Spleen (tissue), 11 donors: ENCODE measurements at regions not wholly inside any gene's neighbourhood (a gene's known extent, or its start where the extent isn't known, plus 50 kb on each side); places are given as distances from the start of the nearest gene placed in this dataset.
"Not testable (repeated sequence)": the region's sequence is repeated elsewhere in the genome, so short reads cannot be mapped to it uniquely, and the experiment has no call there.

Experiments
- DNase-seq: peaks from one replicate; pipeline ENCODE4 v3.0.0-alpha.2; 2020
- H3K27ac ChIP-seq, 8 donors: fragments of 200-600 bp; sonication (generic) in 7 of 8; 1 replicate in 4 of 8; 2 replicates in 4 of 8; pipeline versions ENCODE4 v1.5.0 to v1.8.0; 2016 to 2021; ENCODE audit warnings: inconsistent platforms in 4 of 8, mild to moderate bottlenecking in 4 of 8, moderate library complexity in 1 of 8
- H3K27me3 ChIP-seq, 7 donors: fragments of 200-600 bp; sonication (generic) in 6 of 7; replicated peaks in 1 of 7; 1 replicate in 4 of 7; 2 replicates in 3 of 7; pipeline versions ENCODE4 v1.5.0 to v1.8.0; 2016 to 2021; ENCODE audit warnings: inconsistent platforms in 3 of 7, mild to moderate bottlenecking in 1 of 7
- H3K36me3 ChIP-seq, 6 donors: fragments of 200-600 bp; sonication (generic) in 5 of 6; 1 replicate in 4 of 6; 2 replicates in 2 of 6; pipeline versions ENCODE4 v1.5.0 to v1.8.0; 2016 to 2021; ENCODE audit warnings: inconsistent platforms in 2 of 6
- H3K4me1 ChIP-seq, 6 donors: fragments of 200-600 bp; sonication (generic) in 5 of 6; 1 replicate in 3 of 6; 2 replicates in 3 of 6; pipeline versions ENCODE4 v1.5.0 to v1.8.0; 2016 to 2021; ENCODE audit warnings: inconsistent platforms in 3 of 6
- H3K4me3 ChIP-seq, 8 donors: fragments of 200-600 bp; sonication (generic) in 7 of 8; 1 replicate in 4 of 8; 2 replicates in 4 of 8; pipeline versions ENCODE4 v1.5.0 to v1.8.0; 2016 to 2021; ENCODE audit warnings: inconsistent platforms in 4 of 8, mild to moderate bottlenecking in 4 of 8, moderate library complexity in 2 of 8
- H3K9me3 ChIP-seq, 8 donors: fragments of 200-600 bp; sonication (generic) in 7 of 8; 1 replicate in 4 of 8; 2 replicates in 4 of 8; pipeline versions ENCODE4 v1.5.0 to v1.8.0; 2016 to 2021; ENCODE audit warnings: inconsistent platforms in 4 of 8
- CTCF ChIP-seq, 11 experiments: fragments of 200-600 bp in 7 of 11; fragments of 450-650 bp in 4 of 11; sonication (generic) in 4 of 11; IDR thresholded peaks in 8 of 11; conservative IDR thresholded peaks in 3 of 11; 1 replicate in 7 of 11; 2 replicates in 4 of 11; pipeline versions ENCODE4 v1.4.0 to v1.8.0; 2016 to 2021; ENCODE audit warnings: antibody characterized with exemption in 11 of 11, inconsistent platforms in 4 of 11, mild to moderate bottlenecking in 1 of 11
- POLR2A ChIP-seq, 3 donors: fragments of 450-650 bp; IDR thresholded peaks; one replicate each; pipeline ENCODE4 v1.5.1; 2017; ENCODE audit warnings: antibody characterized with exemption in 3 of 3, mild to moderate bottlenecking in 1 of 3
- POLR2AphosphoS5 ChIP-seq, 3 donors: sonication (generic); formaldehyde crosslinking; IDR thresholded peaks; one replicate each; pipeline ENCODE4 v1.5.1; 2017; ENCODE audit warnings: antibody characterized with exemption in 3 of 3
- WGBS, 5 donors: extraction: QIAGEN DNeasy Blood & Tissue Kit in 3 of 5; methylation state at CpG; one replicate each; pipeline versions ENCODE4 v1.1.5 to v1.1.7; 2013 to 2018; 5-methylcytosine and 5-hydroxymethylcytosine counted together
- intact Hi-C: fragments of 100-400 bp; cut with DNase I; formaldehyde crosslinking; loops from one replicate; pipeline ENCODE4 v1.15.0; 2023; ENCODE audit warnings: low total_unique reads
- donor health status: healthy with polysubstance abuse.
- donor health status: DM: no; HTN: no; CAD: no; lungs with moderate emphysema.
- donor health status: DM: no; HTN: no; CAD: no.
- donor health status: Bipolar disorder and iron deficiency.
- donor health status: healthy.
- donor health status: DM: no; HTN: no; CAD: no.
- donor health status: DM: yes; HTN: yes; CAD: no.

- no peak for DNase-seq
- H3K36me3 ChIP-seq, result no peaks in the 10 kb centered on the region
- no peaks in the 10 kb centered on the region for H3K4me1 ChIP-seq
- H3K4me3 ChIP-seq, result no peak overlapping the region
- H3K27ac ChIP-seq, result no peak overlapping the region
- intact Hi-C loops, result no loop called here
- WGBS, 5 donors, result 73 to 85% (median 80%) methylated on average over 4 of the region's 4 CpGs
- TF ChIP-seq POLR2AphosphoS5 (IDR thresholded peaks at IDR 0.05) (no peak), POLR2A (IDR thresholded peaks at IDR 0.05) (no peak), CTCF (IDR thresholded peaks at IDR 0.05 in 8 of 11, conservative IDR thresholded peaks at IDR 0.05 in 3 of 11) (no peak)
- peaks cover 0 to 21% (median 9%) of the 10 kb centered on the region in 8 donors for H3K9me3 ChIP-seq
- no peaks in the 10 kb centered on the region for H3K27me3 ChIP-seq
These were observed 336.0 kb upstream of the HNRNPA3 start for GRCh38 chr2:176876493-176877103.

- 72 to 80% (median 74%) methylated on average over 5 of the region's 5 CpGs for WGBS, 5 donors
- intact Hi-C loops, result no loop called here
These were observed 333.1 kb upstream of the HNRNPA3 start for GRCh38 chr2:176879426-176879995.

GRCh38 chr2:176882045-176882444 is 330.5 kb upstream of the HNRNPA3 start:
- DNase-seq, H3K4me3 ChIP-seq, H3K27ac ChIP-seq, H3K36me3 ChIP-seq, H3K9me3 ChIP-seq, H3K4me1 ChIP-seq, H3K27me3 ChIP-seq, intact Hi-C loops: not testable (repeated sequence)
- WGBS, 5 donors, result 72 to 87% (median 83%) methylated on average over 1 of the region's 1 CpG

More at GRCh38 chr2:176879426-176879995, 333.1 kb upstream of the HNRNPA3 start:
- Histone ChIP-seq H3K9me3 (peaks cover 0 to 4% (median 0%) of the 10 kb centered on the region in 8 donors), H3K27ac (no peak overlapping the region), H3K4me1 (no peaks in the 10 kb centered on the region), H3K4me3 (no peak overlapping the region), H3K36me3 (no peaks in the 10 kb centered on the region), H3K27me3 (no peaks in the 10 kb centered on the region)
- no peak for TF ChIP-seq CTCF (IDR thresholded peaks at IDR 0.05 in 8 of 11, conservative IDR thresholded peaks at IDR 0.05 in 3 of 11)
- no peak for TF ChIP-seq POLR2AphosphoS5 (IDR thresholded peaks at IDR 0.05)
- no peak for TF ChIP-seq POLR2A (IDR thresholded peaks at IDR 0.05)
- no peak for DNase-seq

GRCh38 chr2:176885001-176885643 is 327.5 kb upstream of the HNRNPA3 start:
- TF ChIP-seq CTCF (IDR thresholded peaks at IDR 0.05 in 8 of 11, conservative IDR thresholded peaks at IDR 0.05 in 3 of 11), result no peak
- no peak for TF ChIP-seq POLR2A (IDR thresholded peaks at IDR 0.05)
- no peak for TF ChIP-seq POLR2AphosphoS5 (IDR thresholded peaks at IDR 0.05)
- H3K9me3 ChIP-seq, result peaks cover 0 to 4% (median 0%) of the 10 kb centered on the region in 8 donors

More at GRCh38 chr2:176885001-176885643, 327.5 kb upstream of the HNRNPA3 start:
- intact Hi-C loops, result no loop called here
- no peaks in the 10 kb centered on the region for H3K27me3 ChIP-seq
- WGBS, 5 donors, result 69 to 83% (median 71%) methylated on average over 3 of the region's 3 CpGs
- no peaks in the 10 kb centered on the region for H3K36me3 ChIP-seq
- no peaks in the 10 kb centered on the region for H3K4me1 ChIP-seq
- H3K4me3 ChIP-seq, result no peak overlapping the region
- no peak for DNase-seq
- H3K27ac ChIP-seq, result no peak overlapping the region
